Osteoblast (primary cell): ENCODE measurements at regions not wholly inside any gene's neighbourhood (a gene's known extent, or its start where the extent isn't known, plus 50 kb on each side); places are given as distances from the start of the nearest gene placed in this dataset. TPM values are rescaled to one million over a fixed set of nuclear protein-coding genes. Genes with fewer than 3 reads are reported as not detected.

Experiments used
- DNase-seq: peaks from one replicate; pipeline ENCODE4 v3.0.0; 2011; ENCODE audit warnings: low spot score, mixed read lengths; ENCODE audit not compliant: insufficient read length; ENCODE audit errors: missing footprints
- H2AFZ ChIP-seq: 2 replicates; pipeline ENCODE4 v1.6.0; 2011; ENCODE audit warnings: mild to moderate bottlenecking, low read length
- H3K27ac ChIP-seq: 2 replicates; pipeline ENCODE4 v1.5.1; 2011; ENCODE audit warnings: mild to moderate bottlenecking, low read depth, low read length, moderate library complexity
- H3K27me3 ChIP-seq: 2 replicates; pipeline ENCODE4 v1.6.0; 2012; ENCODE audit warnings: mild to moderate bottlenecking, control low read depth, inconsistent platforms, low read length, moderate library complexity; ENCODE audit not compliant: insufficient read depth
- H3K36me3 ChIP-seq: 2 replicates; pipeline ENCODE4 v1.5.1; 2011; ENCODE audit warnings: mild to moderate bottlenecking, low read length, control low read depth, moderate library complexity; ENCODE audit not compliant: insufficient read depth
- H3K4me1 ChIP-seq: 2 replicates; pipeline ENCODE4 v1.5.1; 2011; ENCODE audit warnings: mild to moderate bottlenecking, low read length, control low read depth, moderate library complexity; ENCODE audit not compliant: insufficient read depth
- H3K4me2 ChIP-seq: 2 replicates; pipeline ENCODE4 v1.6.0; 2011; ENCODE audit warnings: mild to moderate bottlenecking, low read length; ENCODE audit not compliant: insufficient read depth
- H3K4me3 ChIP-seq: fragments of 200-600 bp; sonication (generic); 3 replicates; pipeline ENCODE4 v1.5.1; 2012; ENCODE audit warnings: mild to moderate bottlenecking, low read length, inconsistent platforms; ENCODE audit not compliant: insufficient read depth
- H3K79me2 ChIP-seq: 2 replicates; pipeline ENCODE4 v1.6.0; 2012; ENCODE audit warnings: mild to moderate bottlenecking, low read length, control low read depth, inconsistent platforms; ENCODE audit not compliant: insufficient read depth
- H3K9me3 ChIP-seq: 2 replicates; pipeline ENCODE4 v1.5.1; 2011; ENCODE audit warnings: low read depth, low read length, control low read depth
- H4K20me1 ChIP-seq: 2 replicates; pipeline ENCODE4 v1.6.0; 2012; ENCODE audit warnings: mild to moderate bottlenecking, low read length, control low read depth; ENCODE audit not compliant: insufficient read depth
- CTCF ChIP-seq: IDR thresholded peaks from 2 replicates; pipeline ENCODE4 v1.5.1; 2011; ENCODE audit warnings: mild to moderate bottlenecking, low read depth, low read length, moderate library complexity; ENCODE audit errors: extremely low read depth
- small RNA-seq: library from RNA; depleted of rRNA; stranded (forward); fragments of <200 nt; gene quantifications from one replicate; pipeline ENCODE3, GENCODE V24; 2012

DNA sequence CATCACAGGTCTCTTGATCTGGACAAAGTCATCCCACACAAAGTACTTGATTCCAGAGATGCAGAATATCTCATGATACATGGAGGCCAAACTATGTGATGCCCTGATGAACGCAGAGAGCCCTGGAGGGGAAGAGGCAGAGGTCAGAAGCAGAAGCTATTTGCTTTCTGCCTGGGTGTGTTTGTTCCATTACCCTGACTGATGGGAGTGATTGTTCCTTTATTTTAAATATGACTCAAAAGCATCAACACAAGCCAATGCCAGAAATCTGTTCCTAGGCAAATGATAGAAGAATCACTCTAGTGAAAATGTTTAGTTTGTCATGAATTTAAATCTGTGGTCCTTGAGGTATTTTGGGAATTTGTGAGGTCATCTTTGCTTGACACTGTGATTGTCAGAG, 54.7 kb upstream of the GGTLC1 start:
- TF ChIP-seq CTCF: no peak
- Histone ChIP-seq H3K79me2 (no peaks in the 10 kb centered on the region), H4K20me1 (no peaks in the 10 kb centered on the region), H3K27me3 (peaks cover 5% of the 10 kb centered on the region), H3K4me2 (no peak overlapping the region), H3K27ac (no peak overlapping the region), H3K4me3 (no peak overlapping the region), H2AFZ (no peak overlapping the region), H3K4me1 (no peaks in the 10 kb centered on the region), H3K36me3 (no peaks in the 10 kb centered on the region), H3K9me3 (no peaks in the 10 kb centered on the region)
- no peak for DNase-seq

- DNase-seq: no peak
- Histone ChIP-seq H2AFZ (no peak overlapping the region), H3K4me2 (no peak overlapping the region), H3K27me3 (peaks cover 3% of the 10 kb centered on the region), H3K4me3 (no peak overlapping the region), H3K79me2 (no peaks in the 10 kb centered on the region), H3K4me1 (no peaks in the 10 kb centered on the region), H3K9me3 (no peaks in the 10 kb centered on the region), H3K36me3 (no peaks in the 10 kb centered on the region), H4K20me1 (no peaks in the 10 kb centered on the region), H3K27ac (no peak overlapping the region)
- TF ChIP-seq CTCF: no peak
Observed at GRCh38 chr20:24042646-24043045, 54.1 kb upstream of the GGTLC1 start.

DNA sequence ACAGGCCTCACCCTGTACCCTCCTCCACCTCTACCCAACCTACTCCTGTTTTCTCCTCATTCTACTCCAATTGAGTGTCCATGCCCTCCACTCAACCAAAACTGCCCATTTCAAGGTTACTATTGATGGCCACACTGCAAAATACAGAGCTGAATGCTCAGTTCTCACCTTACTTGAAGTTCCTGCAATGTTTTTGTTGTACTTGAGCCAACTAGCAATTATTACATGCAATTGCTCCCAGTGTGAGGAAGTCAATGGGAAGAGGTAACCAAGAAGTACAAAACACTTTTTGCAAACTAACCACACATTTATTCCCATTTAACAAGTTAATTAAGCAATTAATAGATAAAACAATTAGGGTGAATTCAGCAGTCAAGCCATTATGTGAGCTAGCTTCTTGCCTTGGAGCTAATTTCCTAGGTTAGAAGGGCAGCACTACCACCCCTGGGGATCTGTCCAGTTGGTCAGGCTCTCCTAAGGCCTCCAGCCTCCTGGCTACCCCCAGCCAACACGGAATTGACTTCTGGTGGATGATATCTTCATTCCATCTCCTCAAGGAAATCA, 52.4 kb upstream of the GGTLC1 start:
- no peak for TF ChIP-seq CTCF
- H3K79me2 ChIP-seq: no peaks in the 10 kb centered on the region
- H2AFZ ChIP-seq: no peak overlapping the region
- no peaks in the 10 kb centered on the region for H3K36me3 ChIP-seq
- no peaks in the 10 kb centered on the region for H3K27me3 ChIP-seq
- H3K4me1 ChIP-seq: no peaks in the 10 kb centered on the region
- H3K9me3 ChIP-seq: no peaks in the 10 kb centered on the region
- no peaks in the 10 kb centered on the region for H4K20me1 ChIP-seq
- H3K4me2 ChIP-seq: no peak overlapping the region
- no peak overlapping the region for H3K4me3 ChIP-seq
- H3K27ac ChIP-seq: no peak overlapping the region
- DNase-seq: no peak

- H3K4me2 ChIP-seq: no peak overlapping the region
- H3K79me2 ChIP-seq: no peaks in the 10 kb centered on the region
- H3K4me3 ChIP-seq: no peak overlapping the region
- no peak for DNase-seq
- TF ChIP-seq CTCF: no peak
- no peak overlapping the region for H3K27ac ChIP-seq
- no peaks in the 10 kb centered on the region for H3K27me3 ChIP-seq
- H3K36me3 ChIP-seq: no peaks in the 10 kb centered on the region
- no peaks in the 10 kb centered on the region for H3K4me1 ChIP-seq
- no peaks in the 10 kb centered on the region for H3K9me3 ChIP-seq
- no peaks in the 10 kb centered on the region for H4K20me1 ChIP-seq
- no peak overlapping the region for H2AFZ ChIP-seq
Observed at GRCh38 chr20:24039196-24039595, 50.6 kb upstream of the GGTLC1 start.

Small RNAs in the stretch of these regions (small RNA-seq; reads per million reads assigned to genes)
- gene RNU1-23P: not detected
